Neural cell (in vitro differentiated cells): ENCODE measurements at regions not wholly inside any gene's neighbourhood (a gene's known extent, or its start where the extent isn't known, plus 50 kb on each side); places are given as distances from the start of the nearest gene placed in this dataset.

ENCODE experiments used
- H2AFZ ChIP-seq: fragments of 200-600, 300-800 bp; sonication (generic), shearing (Covaris generic); 2 replicates; pipeline ENCODE4 v1.6.0; 2014; ENCODE audit warnings: low read depth, mild to moderate bottlenecking, antibody characterized with exemption, low read length, moderate library complexity
- H3F3A ChIP-seq: fragments of 200-600 bp; shearing (Covaris generic); 2 replicates; pipeline ENCODE4 v1.6.1; 2016; ENCODE audit warnings: mild to moderate bottlenecking, moderate library complexity, mixed read lengths, antibody characterized with exemption, low read length; ENCODE audit not compliant: insufficient read depth, poor library complexity, severe bottlenecking
- H3K27ac ChIP-seq: fragments of 200-600, 300-800 bp; sonication (generic), shearing (Covaris generic); 2 replicates; pipeline ENCODE4 v1.5.1; 2014; ENCODE audit warnings: mild to moderate bottlenecking, low read length, moderate library complexity
- H3K27me3 ChIP-seq: fragments of 300-800, 200-600 bp; sonication (generic), shearing (Covaris generic); 2 replicates; pipeline ENCODE4 v1.6.0; 2014; ENCODE audit warnings: mild to moderate bottlenecking, low read depth, low read length, moderate library complexity; ENCODE audit not compliant: insufficient read depth
- H3K36me3 ChIP-seq: fragments of 300-800, 200-600 bp; sonication (generic), shearing (Covaris generic); 2 replicates; pipeline ENCODE4 v1.5.1; 2014; ENCODE audit warnings: mild to moderate bottlenecking, antibody characterized with exemption, low read length, moderate library complexity; ENCODE audit not compliant: insufficient read depth
- H3K4me2 ChIP-seq: fragments of 300-800, 200-600 bp; sonication (generic), shearing (Covaris generic); 2 replicates; pipeline ENCODE4 v1.6.0; 2014; ENCODE audit warnings: mild to moderate bottlenecking, low read length
- H3K4me3 ChIP-seq: fragments of 300-800, 200-600 bp; sonication (generic), shearing (Covaris generic); 2 replicates; pipeline ENCODE4 v1.5.1; 2014; ENCODE audit warnings: mild to moderate bottlenecking, low read length, moderate library complexity
- H3K79me2 ChIP-seq: fragments of 200-600 bp; shearing (Covaris generic); replicated peaks from 2 replicates; pipeline ENCODE4 v1.6.0; 2014; ENCODE audit warnings: mild to moderate bottlenecking, low read length, moderate library complexity; ENCODE audit not compliant: insufficient read depth
- H3K9ac ChIP-seq: fragments of 300-800, 200-600 bp; sonication (generic), shearing (Covaris generic); 2 replicates; pipeline ENCODE4 v1.6.1; 2016; ENCODE audit warnings: mild to moderate bottlenecking, low read length, mixed read lengths
- H3K9me2 ChIP-seq: fragments of 200-600 bp; shearing (Covaris generic); 2 replicates; pipeline ENCODE4 v1.6.1; 2016; ENCODE audit warnings: mild to moderate bottlenecking, low read length, mixed read lengths; ENCODE audit not compliant: insufficient read depth
- H3K9me3 ChIP-seq: fragments of 200-600, 300-800 bp; sonication (generic), shearing (Covaris generic); 2 replicates; pipeline ENCODE4 v1.6.1; 2016; ENCODE audit warnings: mild to moderate bottlenecking, mixed run types, low read length, moderate library complexity, mixed read lengths
- H4K20me1 ChIP-seq: fragments of 200-600 bp; shearing (Covaris generic); 2 replicates; pipeline ENCODE4 v1.6.1; 2016; ENCODE audit warnings: mild to moderate bottlenecking, mixed run types; ENCODE audit not compliant: insufficient read depth
- CTCF ChIP-seq: fragments of 450-650 bp; IDR thresholded peaks from 2 replicates; pipeline ENCODE4 v1.5.1; 2014; ENCODE audit warnings: antibody characterized with exemption, mild to moderate bottlenecking, moderate library complexity; ENCODE audit not compliant: poor library complexity, severe bottlenecking
- EP300 ChIP-seq: fragments of 450-650 bp; conservative IDR thresholded peaks from 2 replicates; pipeline ENCODE4 v1.6.1; 2014; ENCODE audit warnings: antibody characterized with exemption, mild to moderate bottlenecking, moderate library complexity; ENCODE audit not compliant: poor library complexity, severe bottlenecking
- EZH2 ChIP-seq: fragments of 200-600, 300-800 bp; shearing (Covaris generic), sonication (generic); IDR thresholded peaks from 2 replicates; pipeline ENCODE4 v1.6.1; 2014; ENCODE audit warnings: antibody characterized with exemption, low read length, borderline replicate concordance, mild to moderate bottlenecking; ENCODE audit not compliant: insufficient read depth, poor library complexity, severe bottlenecking
- MXI1 ChIP-seq: fragments of 450-650 bp; conservative IDR thresholded peaks from 2 replicates; pipeline ENCODE4 v1.6.1; 2014; ENCODE audit warnings: antibody characterized with exemption, mild to moderate bottlenecking; ENCODE audit not compliant: poor library complexity, severe bottlenecking
- POLR2AphosphoS5 ChIP-seq: IDR thresholded peaks from 2 replicates; pipeline ENCODE4 v1.6.1; 2012
- RAD21 ChIP-seq: fragments of 450-650 bp; conservative IDR thresholded peaks from 2 replicates; pipeline ENCODE4 v1.6.1; 2014; ENCODE audit warnings: antibody characterized with exemption, mild to moderate bottlenecking, moderate library complexity
- REST ChIP-seq: IDR thresholded peaks from 2 replicates; pipeline ENCODE4 v1.6.1; 2012; ENCODE audit warnings: borderline replicate concordance
- SMC3 ChIP-seq: fragments of 450-650 bp; conservative IDR thresholded peaks from 2 replicates; pipeline ENCODE4 v1.6.1; 2014; ENCODE audit warnings: antibody characterized with exemption, mild to moderate bottlenecking, moderate library complexity; ENCODE audit not compliant: poor library complexity
- TAF1 ChIP-seq: IDR thresholded peaks from 2 replicates; pipeline ENCODE4 v1.6.1; 2012; ENCODE audit warnings: low read depth

GRCh38 chr21:35195232-35195631 is 146.1 kb upstream of the RUNX1 start:
- no peak overlapping the region for H3K9ac ChIP-seq
- no peak for TF ChIP-seq CTCF
- TF ChIP-seq TAF1, result no peak
- no peak for TF ChIP-seq EP300
- no peak for TF ChIP-seq POLR2AphosphoS5
- no peak for TF ChIP-seq RAD21
- TF ChIP-seq SMC3, result no peak
- no peak for TF ChIP-seq EZH2
- no peak for TF ChIP-seq REST
- no peak for TF ChIP-seq MXI1
- H3K4me3 ChIP-seq, result no peak overlapping the region
- no peaks in the 10 kb centered on the region for H4K20me1 ChIP-seq
- H3K9me2 ChIP-seq, result no peaks in the 10 kb centered on the region
- no peaks in the 10 kb centered on the region for H3F3A ChIP-seq
- H2AFZ ChIP-seq, result no peak overlapping the region
- no peaks in the 10 kb centered on the region for H3K9me3 ChIP-seq
- H3K27me3 ChIP-seq, result no peaks in the 10 kb centered on the region
- no peaks in the 10 kb centered on the region for H3K36me3 ChIP-seq
- H3K27ac ChIP-seq, result no peak overlapping the region
- H3K79me2 ChIP-seq, result no peaks in the 10 kb centered on the region
- H3K4me2 ChIP-seq, result no peak overlapping the region

GRCh38 chr21:35191754-35192153 is 142.7 kb upstream of the RUNX1 start:
- Histone ChIP-seq H3K4me3 (no peak overlapping the region), H3K79me2 (no peaks in the 10 kb centered on the region), H4K20me1 (no peaks in the 10 kb centered on the region), H3K9ac (no peak overlapping the region), H3K27ac (no peak overlapping the region), H3K27me3 (no peaks in the 10 kb centered on the region), H2AFZ (no peak overlapping the region), H3K9me3 (no peaks in the 10 kb centered on the region), H3F3A (no peaks in the 10 kb centered on the region), H3K36me3 (no peaks in the 10 kb centered on the region), H3K9me2 (no peaks in the 10 kb centered on the region), H3K4me2 (no peak overlapping the region)
- no peak for TF ChIP-seq RAD21
- TF ChIP-seq MXI1, result no peak
- no peak for TF ChIP-seq SMC3
- TF ChIP-seq TAF1, result no peak
- TF ChIP-seq EP300, result no peak
- no peak for TF ChIP-seq EZH2
- TF ChIP-seq POLR2AphosphoS5, result no peak

GRCh38 chr21:35191128-35191527 is 142.0 kb upstream of the RUNX1 start:
- Histone ChIP-seq H3K79me2 (no peaks in the 10 kb centered on the region), H3K27me3 (no peaks in the 10 kb centered on the region), H3K27ac (no peak overlapping the region), H2AFZ (no peak overlapping the region), H3K36me3 (no peaks in the 10 kb centered on the region), H3K4me2 (no peak overlapping the region), H3F3A (no peaks in the 10 kb centered on the region), H3K4me3 (no peak overlapping the region), H4K20me1 (no peaks in the 10 kb centered on the region), H3K9me3 (no peaks in the 10 kb centered on the region), H3K9me2 (no peaks in the 10 kb centered on the region), H3K9ac (no peak overlapping the region)
- TF ChIP-seq POLR2AphosphoS5, result no peak
- no peak for TF ChIP-seq EP300
- no peak for TF ChIP-seq REST
- no peak for TF ChIP-seq SMC3
- no peak for TF ChIP-seq TAF1
- TF ChIP-seq MXI1, result no peak
- no peak for TF ChIP-seq CTCF
- no peak for TF ChIP-seq RAD21
- no peak for TF ChIP-seq EZH2
